Activated CD8-positive, alpha-beta T cell treated with anti-CD3 and anti-CD28 coated beads for 36 hours (primary cell): ENCODE measurements at regions not wholly inside any gene's neighbourhood (a gene's known extent, or its start where the extent isn't known, plus 50 kb on each side); places are given as distances from the start of the nearest gene placed in this dataset.

ENCODE experiments used
- ATAC-seq: fragments of 200-7000 bp; cut with Tn5 transposase; one replicate; pipeline ENCODE4 v1.10.0; 2021; ENCODE audit warnings: mild to moderate bottlenecking, moderate library complexity
- CTCF ChIA-PET: fragments of 350-600 bp; sonication (Branson Sonifier 250); formaldehyde crosslinking; loops from one replicate; lab custom pipeline; 2021; ENCODE audit warnings: antibody characterized with exemption; lab: Charles Lee
- POLR2A ChIA-PET: fragments of 350-600 bp; sonication (Branson Sonifier 250); formaldehyde crosslinking; loops from one replicate; lab custom pipeline; 2021; ENCODE audit warnings: antibody characterized with exemption; lab: Charles Lee
- DNase-seq: peaks from one replicate; pipeline ENCODE4 v3.0.0-alpha.2; 2020
- H3K27ac Mint-ChIP-seq: one replicate; pipeline ENCODE4 v1.8.0; 2021; ENCODE audit warnings: mild to moderate bottlenecking, mixed read lengths
- H3K27me3 Mint-ChIP-seq: one replicate; pipeline ENCODE4 v1.8.0; 2021; ENCODE audit warnings: mixed read lengths
- H3K36me3 Mint-ChIP-seq: one replicate; pipeline ENCODE4 v1.8.0; 2021; ENCODE audit warnings: low read depth, mixed read lengths
- H3K4me1 Mint-ChIP-seq: one replicate; pipeline ENCODE4 v1.8.0; 2021; ENCODE audit warnings: low read depth, mixed read lengths
- H3K4me3 Mint-ChIP-seq: one replicate; pipeline ENCODE4 v1.8.0; 2021; ENCODE audit warnings: mild to moderate bottlenecking, moderate library complexity, mixed read lengths
- H3K9me3 Mint-ChIP-seq: one replicate; pipeline ENCODE4 v1.8.0; 2021; ENCODE audit warnings: mixed read lengths
- intact Hi-C: fragments of 100-400 bp; cut with micrococcal nuclease; formaldehyde crosslinking; loops from one replicate; pipeline ENCODE4 v1.10.0; 2022
- TF ChIP-seq, protein P1 (sequence below): fragments of 200-600 bp; IDR thresholded peaks from one replicate; pipeline ENCODE4 v1.8.0; 2022; ENCODE audit warnings: antibody characterized with exemption, mild to moderate bottlenecking

DNA sequence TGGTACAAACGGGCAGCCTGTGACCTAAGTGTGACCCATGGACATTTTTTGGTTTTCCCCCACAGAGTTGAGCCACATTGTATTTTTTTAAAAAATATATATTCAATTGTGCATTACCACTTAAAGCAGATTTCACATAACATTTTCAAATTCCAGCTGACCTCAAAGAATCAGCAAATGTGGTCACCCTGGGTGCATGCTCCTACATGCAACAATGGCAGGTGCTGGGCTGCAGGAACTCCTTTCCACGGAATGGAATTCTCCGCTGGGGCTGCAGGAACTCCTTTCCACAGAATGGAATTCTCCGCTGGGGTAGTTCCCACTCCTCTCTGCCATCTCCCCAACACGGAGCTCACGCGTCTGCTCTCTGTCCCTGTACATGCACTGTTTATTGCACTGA lies 68.7 kb downstream of the MAP10 start:
- CTCF ChIA-PET: no interaction called here
- intact Hi-C loops: no loop called here
- Mint-ChIP-seq H3K27ac (no peak overlapping the region), H3K4me3 (no peak overlapping the region), H3K27me3 (peaks cover 6% of the 10 kb centered on the region), H3K36me3 (no peaks in the 10 kb centered on the region), H3K9me3 (no peaks in the 10 kb centered on the region), H3K4me1 (peaks cover 15% of the 10 kb centered on the region)
- TF ChIP-seq, protein P1, sequence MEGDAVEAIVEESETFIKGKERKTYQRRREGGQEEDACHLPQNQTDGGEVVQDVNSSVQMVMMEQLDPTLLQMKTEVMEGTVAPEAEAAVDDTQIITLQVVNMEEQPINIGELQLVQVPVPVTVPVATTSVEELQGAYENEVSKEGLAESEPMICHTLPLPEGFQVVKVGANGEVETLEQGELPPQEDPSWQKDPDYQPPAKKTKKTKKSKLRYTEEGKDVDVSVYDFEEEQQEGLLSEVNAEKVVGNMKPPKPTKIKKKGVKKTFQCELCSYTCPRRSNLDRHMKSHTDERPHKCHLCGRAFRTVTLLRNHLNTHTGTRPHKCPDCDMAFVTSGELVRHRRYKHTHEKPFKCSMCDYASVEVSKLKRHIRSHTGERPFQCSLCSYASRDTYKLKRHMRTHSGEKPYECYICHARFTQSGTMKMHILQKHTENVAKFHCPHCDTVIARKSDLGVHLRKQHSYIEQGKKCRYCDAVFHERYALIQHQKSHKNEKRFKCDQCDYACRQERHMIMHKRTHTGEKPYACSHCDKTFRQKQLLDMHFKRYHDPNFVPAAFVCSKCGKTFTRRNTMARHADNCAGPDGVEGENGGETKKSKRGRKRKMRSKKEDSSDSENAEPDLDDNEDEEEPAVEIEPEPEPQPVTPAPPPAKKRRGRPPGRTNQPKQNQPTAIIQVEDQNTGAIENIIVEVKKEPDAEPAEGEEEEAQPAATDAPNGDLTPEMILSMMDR: no peak
- POLR2A ChIA-PET: no interaction called here
- DNase-seq: no peak
- ATAC-seq: no peak

DNA sequence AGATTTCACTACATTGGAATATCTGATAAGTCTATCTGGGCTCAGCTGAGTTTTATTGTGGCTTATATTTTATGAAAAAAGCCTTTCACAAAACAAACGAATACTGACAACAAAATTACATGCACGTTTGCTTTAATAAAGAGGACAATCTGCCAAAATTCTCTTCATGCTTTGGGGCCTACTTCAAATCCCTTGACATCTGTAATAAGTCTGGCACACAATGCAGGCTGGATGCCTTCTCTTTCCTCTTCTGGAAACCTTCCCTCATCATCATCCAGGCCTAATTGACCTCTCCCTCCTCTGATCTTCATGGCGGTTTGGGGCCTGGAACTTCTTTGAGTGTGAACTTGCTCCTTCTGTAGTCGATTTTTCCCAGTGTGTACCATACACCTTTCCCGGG lies 70.3 kb downstream of the MAP10 start:
- Mint-ChIP-seq H3K27me3 (peaks cover 5% of the 10 kb centered on the region), H3K9me3 (no peaks in the 10 kb centered on the region), H3K27ac (no peak overlapping the region), H3K4me1 (peaks cover 13% of the 10 kb centered on the region), H3K4me3 (no peak overlapping the region), H3K36me3 (no peaks in the 10 kb centered on the region)
- TF ChIP-seq, protein P1: no peak
- CTCF ChIA-PET: no interaction called here
- POLR2A ChIA-PET: no interaction called here
- DNase-seq (no peak), ATAC-seq (no peak)
- intact Hi-C loops: no loop called here

DNA sequence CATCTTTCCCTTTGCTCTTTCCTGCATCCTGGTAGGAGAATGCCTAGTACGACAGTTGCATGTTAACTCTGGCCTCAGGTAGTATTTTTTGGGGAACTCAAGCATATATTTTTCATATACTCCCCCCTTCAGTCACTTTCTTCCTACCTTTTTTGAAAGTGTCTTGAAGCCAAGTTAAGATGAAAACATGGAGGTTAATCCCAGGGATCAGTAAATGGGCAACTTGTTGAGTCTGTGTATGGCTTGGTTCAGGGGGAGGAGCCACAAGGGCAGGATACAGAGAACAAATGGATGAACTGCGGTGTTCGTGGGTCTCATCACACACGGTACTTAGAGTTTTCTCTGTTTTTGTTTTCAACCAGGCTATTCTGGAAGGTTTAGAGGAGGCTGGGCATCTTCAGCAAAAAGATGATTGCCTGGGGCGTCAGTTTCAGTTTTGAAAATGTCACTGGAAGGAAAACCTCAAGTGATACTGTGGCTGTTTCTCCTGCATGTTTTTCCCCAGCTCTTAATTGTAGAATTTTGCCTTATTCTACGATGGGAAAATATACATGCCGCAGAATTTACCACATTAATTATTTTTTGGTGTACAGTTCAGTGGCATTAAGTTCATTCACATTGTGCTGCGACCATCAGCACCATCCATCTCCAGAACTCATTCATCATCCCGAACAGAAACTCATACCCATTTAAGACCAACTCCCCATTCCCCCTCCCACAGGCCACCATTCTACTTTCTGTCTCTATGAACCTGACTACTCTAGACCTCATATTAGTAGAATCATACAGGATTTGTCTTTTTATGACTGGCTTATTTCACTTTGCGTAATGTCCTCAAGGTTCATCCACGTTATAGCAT lies 71.5 kb downstream of the MAP10 start:
- ChIA-PET POLR2A (interaction anchor here (1.0 kb wide), 1 partner anchor 24 kb away, joined by 3 read pairs; no protein-coding TSS in a partner anchor), CTCF (interaction anchor here (1.1 kb wide), 1 partner anchor 75 kb away, joined by 3 read pairs; no protein-coding TSS in a partner anchor)
- H3K27ac Mint-ChIP-seq: no peak overlapping the region
- TF ChIP-seq, protein P1: no peak
- H3K4me1 Mint-ChIP-seq: peaks cover 7% of the 10 kb centered on the region
- no peaks in the 10 kb centered on the region for H3K36me3 Mint-ChIP-seq
- DNase-seq (peak; percentile 21), ATAC-seq (peak; percentile 66)
- peaks cover 1% of the 10 kb centered on the region for H3K27me3 Mint-ChIP-seq
- intact Hi-C loops: no loop called here
- H3K4me3 Mint-ChIP-seq: no peak overlapping the region
- no peaks in the 10 kb centered on the region for H3K9me3 Mint-ChIP-seq

DNA sequence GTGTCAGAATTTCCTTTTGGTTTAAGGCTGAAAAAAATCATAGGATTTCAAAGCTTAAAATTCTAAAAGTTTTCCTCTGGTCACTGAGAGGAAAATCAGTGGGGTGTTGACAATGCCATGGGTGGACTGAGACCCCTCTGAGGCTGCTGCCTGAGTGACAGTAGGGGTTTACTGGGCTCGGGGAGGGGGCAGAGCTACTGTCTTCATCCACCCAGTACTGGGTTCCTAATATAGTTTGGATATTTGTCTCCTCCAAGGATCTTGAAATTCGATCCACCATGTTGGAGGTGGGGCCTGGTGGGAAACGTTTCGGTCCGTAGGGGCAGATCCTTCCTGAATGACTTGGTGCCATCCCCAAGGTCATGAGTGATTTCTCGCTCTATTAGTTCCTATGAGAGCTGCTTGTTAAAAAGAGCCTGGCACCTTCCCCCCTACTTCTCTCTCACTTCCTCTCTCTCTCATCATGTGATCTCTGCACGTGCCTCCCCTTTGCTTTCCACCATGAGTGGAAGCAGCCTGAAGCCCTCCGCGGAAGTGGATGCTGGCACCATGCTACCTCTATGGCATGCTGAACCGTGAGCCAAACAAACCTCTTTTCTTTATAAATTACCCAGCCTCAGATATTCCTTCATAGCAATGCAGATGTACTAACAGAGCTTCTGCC lies 72.3 kb downstream of the MAP10 start:
- H3K4me1 Mint-ChIP-seq: peaks cover 7% of the 10 kb centered on the region
- intact Hi-C loops: no loop called here
- peaks cover 1% of the 10 kb centered on the region for H3K27me3 Mint-ChIP-seq
- H3K27ac Mint-ChIP-seq: no peak overlapping the region
- POLR2A ChIA-PET: interaction anchor here (1.0 kb wide), 1 partner anchor 23 kb away, joined by 3 read pairs; no protein-coding TSS in a partner anchor
- H3K4me3 Mint-ChIP-seq: no peak overlapping the region
- no peaks in the 10 kb centered on the region for H3K9me3 Mint-ChIP-seq
- no peaks in the 10 kb centered on the region for H3K36me3 Mint-ChIP-seq
- CTCF ChIA-PET: interaction anchor here (1.1 kb wide), 1 partner anchor 74 kb away, joined by 3 read pairs; no protein-coding TSS in a partner anchor
- no peak for DNase-seq
- peak; percentile 24 for ATAC-seq
- TF ChIP-seq, protein P1: no peak

DNA sequence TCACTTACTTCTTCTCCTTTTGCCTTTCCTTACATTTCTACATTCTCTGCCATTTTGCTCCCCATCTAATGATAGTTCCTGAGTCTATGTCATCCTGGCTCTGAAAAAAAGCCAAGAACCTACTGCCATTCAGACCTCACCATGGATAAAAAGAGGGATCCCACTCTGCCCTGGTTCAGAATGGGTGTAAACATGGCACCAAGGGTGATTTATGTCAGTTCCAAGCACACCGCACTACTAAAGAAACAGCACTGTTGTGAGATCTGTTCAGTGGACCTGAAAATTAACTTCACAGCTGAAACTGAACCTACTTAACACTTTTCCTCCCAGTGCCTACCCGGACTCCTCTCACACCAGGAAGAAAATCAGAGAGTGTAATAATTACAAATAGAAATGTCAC lies 72.3 kb upstream of the NTPCR start:
- intact Hi-C loops: no loop called here
- H3K36me3 Mint-ChIP-seq: no peaks in the 10 kb centered on the region
- TF ChIP-seq, protein P1: no peak
- ChIA-PET CTCF (interaction anchor here (1.3 kb wide), 1 partner anchor 18 kb away, joined by 3 read pairs; no protein-coding TSS in a partner anchor), POLR2A (no interaction called here)
- H3K27ac Mint-ChIP-seq: no peak overlapping the region
- ATAC-seq (no peak), DNase-seq (no peak)
- no peak overlapping the region for H3K4me3 Mint-ChIP-seq
- peaks cover 1% of the 10 kb centered on the region for H3K27me3 Mint-ChIP-seq
- no peaks in the 10 kb centered on the region for H3K9me3 Mint-ChIP-seq
- H3K4me1 Mint-ChIP-seq: peaks cover 7% of the 10 kb centered on the region
